PFSK-1 (cell line): ENCODE measurements at regions not wholly inside any gene's neighbourhood (a gene's known extent, or its start where the extent isn't known, plus 50 kb on each side); places are given as distances from the start of the nearest gene placed in this dataset.

ENCODE experiments used
- REST ChIP-seq, 2 experiments: IDR thresholded peaks; 2 replicates each; pipeline versions ENCODE4 v1.6.1 to v1.8.0; 2011 to 2012; ENCODE audit warnings: low read depth in 2 of 2, low read length in 2 of 2, control low read depth in 1 of 2, inconsistent platforms in 1 of 2, mild to moderate bottlenecking in 1 of 2, moderate library complexity in 1 of 2; ENCODE audit not compliant: insufficient read depth in 1 of 2
- SIN3A ChIP-seq: IDR thresholded peaks from 2 replicates; pipeline ENCODE4 v1.6.1; 2012; ENCODE audit warnings: mild to moderate bottlenecking, low read length, moderate library complexity, borderline replicate concordance; ENCODE audit not compliant: insufficient read depth
- TAF1 ChIP-seq: IDR thresholded peaks from 2 replicates; pipeline ENCODE4 v1.6.1; 2012; ENCODE audit warnings: low read length, control low read depth, borderline replicate concordance; ENCODE audit not compliant: insufficient read depth

- TF ChIP-seq TAF1 (no peak), SIN3A (no peak), REST (IDR thresholded peaks at IDR 0.05; ENCODE audit: insufficient read depth in 1 of 2, low read depth in 2 of 2, low read length in 2 of 2) (no peak)
Measured at GRCh38 chr18:73511771-73512503, 635.7 kb downstream of the FBXO15 start.
